ENCODE measurements at regions not wholly inside any gene's neighbourhood (a gene's known extent, or its start where the extent isn't known, plus 50 kb on each side); places are given as distances from the start of the nearest gene placed in this dataset.
"Not testable (repeated sequence)": the region's sequence is repeated elsewhere in the genome, so short reads cannot be mapped to it uniquely, and the experiment has no call there.

GRCh38 chr2:235105821-235106359, 154.1 kb downstream of the SH3BP4 start:
- no peak for DNase-seq (ENCODE audit: low read depth, low spot score)

GRCh38 chr2:235106874-235107639, 155.2 kb downstream of the SH3BP4 start:
- peak; percentile 40 for DNase-seq (ENCODE audit: low read depth, low spot score)

GRCh38 chr2:235107640-235107951, 155.8 kb downstream of the SH3BP4 start:
- DNase-seq (ENCODE audit: low read depth, low spot score) = no peak

GRCh38 chr2:235109561-235109960, 157.7 kb downstream of the SH3BP4 start:
- DNase-seq (ENCODE audit: low read depth, low spot score) = not testable (repeated sequence)

DNA sequence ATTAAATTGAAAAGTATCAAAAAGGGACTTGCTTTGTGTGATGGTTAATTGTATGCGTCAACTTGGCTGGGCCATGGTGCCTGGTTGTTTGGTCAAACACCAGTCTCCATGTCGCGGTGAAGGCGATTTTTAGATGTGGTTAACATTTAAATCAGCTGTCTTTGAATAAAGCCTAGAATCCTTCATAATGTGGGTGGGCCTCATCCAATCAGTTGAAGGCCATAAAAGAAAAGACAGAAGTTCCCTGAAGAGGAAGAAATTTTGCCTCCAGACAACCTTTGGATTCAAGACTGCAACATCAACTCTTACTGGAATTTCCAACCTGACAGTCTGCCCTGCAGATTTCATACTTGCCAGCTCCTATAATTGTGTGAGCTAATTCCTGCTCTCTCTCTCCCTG, 160.5 kb downstream of the SH3BP4 start:
- DNase-seq (ENCODE audit: low read depth, low spot score) = no peak

- DNase-seq (ENCODE audit: low read depth, low spot score) = peak; percentile 57
Measured at GRCh38 chr2:235113854-235114253, 162.0 kb downstream of the SH3BP4 start.

- DNase-seq (ENCODE audit: low read depth, low spot score) = no peak
Measured at GRCh38 chr2:235114286-235114685, 162.5 kb downstream of the SH3BP4 start.

GRCh38 chr2:235115521-235115920, 163.7 kb downstream of the SH3BP4 start:
- DNase-seq (ENCODE audit: low read depth, low spot score) = no peak

- no peak for DNase-seq (ENCODE audit: low read depth, low spot score)
Measured at GRCh38 chr2:235116885-235117492, 165.2 kb downstream of the SH3BP4 start.

- peak; percentile 54 for DNase-seq (ENCODE audit: low read depth, low spot score)
Measured at GRCh38 chr2:235126768-235127167, 175.0 kb downstream of the SH3BP4 start.

DNA sequence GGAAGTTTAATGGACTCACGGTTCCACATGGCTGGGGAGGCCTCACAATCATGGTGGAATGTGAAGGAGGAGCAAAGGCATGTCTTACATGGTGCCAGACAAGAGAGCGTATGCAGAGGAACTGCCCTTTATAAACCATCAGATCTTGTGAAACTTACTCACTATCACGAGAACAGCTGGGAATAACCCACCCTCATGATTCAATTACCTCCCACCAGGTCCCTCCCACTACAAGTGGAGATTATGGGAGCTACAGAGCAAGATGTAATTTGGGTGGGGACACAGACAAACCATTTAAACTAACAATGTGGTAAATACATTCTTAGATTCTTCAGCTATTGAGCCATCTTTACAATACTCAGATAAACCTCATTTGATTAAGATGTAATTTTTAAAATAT, 176.1 kb downstream of the SH3BP4 start:
- DNase-seq (ENCODE audit: low read depth, low spot score) = no peak

GRCh38 chr2:235129850-235130249, 178.0 kb downstream of the SH3BP4 start:
- DNase-seq (ENCODE audit: low read depth, low spot score) = no peak

DNA sequence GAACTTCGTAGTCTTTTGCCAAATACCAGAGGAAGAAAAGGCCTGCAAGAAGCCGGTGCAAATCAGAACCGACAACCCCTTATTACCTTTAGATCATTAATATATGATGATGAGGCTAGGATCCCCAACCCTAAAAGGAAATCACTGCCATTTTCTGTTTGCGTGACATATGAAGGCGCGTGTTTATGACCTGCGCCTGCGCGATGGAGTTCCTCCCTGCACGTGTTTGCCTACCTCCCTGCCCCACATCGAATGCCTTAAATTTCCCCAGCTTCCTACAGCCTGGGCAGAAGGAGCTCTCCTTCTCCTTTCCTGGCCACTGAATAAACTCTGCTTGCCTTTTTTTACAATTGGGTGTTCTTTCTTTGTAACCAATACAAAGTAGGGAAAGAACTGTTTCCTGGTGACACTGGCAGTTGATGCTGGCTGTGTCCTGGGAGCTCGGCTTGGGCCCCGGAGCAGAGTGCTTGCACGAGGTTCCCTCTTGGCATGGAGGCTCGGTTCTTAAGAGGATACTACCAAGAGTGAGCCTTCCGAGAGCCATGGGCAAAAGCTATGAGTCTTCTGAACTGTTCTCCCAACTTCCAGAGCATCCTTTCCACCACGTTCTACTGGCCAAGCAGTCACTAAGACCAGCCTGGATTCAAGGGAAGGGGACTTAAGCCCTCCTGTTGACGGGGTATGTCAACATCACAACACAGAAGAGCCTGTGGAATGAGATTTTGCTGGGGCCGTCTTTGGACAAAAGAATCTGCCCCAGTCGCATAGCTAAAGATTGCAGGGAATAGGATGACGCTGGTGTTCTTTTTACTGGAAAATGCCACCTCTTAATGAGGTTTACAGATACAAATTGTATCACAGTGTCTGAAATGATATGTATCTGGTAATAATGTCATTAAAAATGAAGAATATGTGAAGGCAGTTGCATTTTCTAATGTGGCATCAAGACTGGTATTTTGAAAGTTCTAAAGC, 179.8 kb downstream of the SH3BP4 start:
- DNase-seq (ENCODE audit: low read depth, low spot score) = no peak

- no peak for DNase-seq (ENCODE audit: low read depth, low spot score)
Measured at GRCh38 chr2:235132651-235133050, 180.8 kb downstream of the SH3BP4 start.

GRCh38 chr2:235133837-235134236, 182.0 kb downstream of the SH3BP4 start:
- DNase-seq (ENCODE audit: low read depth, low spot score) = no peak

DNA sequence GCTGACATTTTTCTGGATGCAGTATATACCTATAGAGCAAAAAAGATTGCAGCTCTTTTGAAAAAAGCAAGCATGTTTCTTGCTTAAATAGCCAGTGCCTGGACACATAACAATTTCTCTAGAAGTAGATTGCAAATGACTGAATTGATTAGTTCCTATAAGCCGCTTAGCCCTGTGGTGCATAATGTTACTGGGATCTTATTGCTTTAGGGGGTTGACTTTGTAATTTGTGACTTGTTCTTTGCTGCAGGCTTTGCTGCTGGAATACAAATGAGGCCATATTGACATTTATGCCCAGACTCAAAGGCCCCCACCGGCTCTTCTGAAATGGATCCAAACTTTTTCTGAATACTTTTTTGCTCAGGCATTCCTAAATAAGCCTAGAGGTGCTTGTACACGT, 182.6 kb downstream of the SH3BP4 start:
- no peak for DNase-seq (ENCODE audit: low read depth, low spot score)

- DNase-seq (ENCODE audit: low read depth, low spot score) = no peak
Measured at GRCh38 chr2:235135195-235135965, 183.6 kb downstream of the SH3BP4 start.

DNA sequence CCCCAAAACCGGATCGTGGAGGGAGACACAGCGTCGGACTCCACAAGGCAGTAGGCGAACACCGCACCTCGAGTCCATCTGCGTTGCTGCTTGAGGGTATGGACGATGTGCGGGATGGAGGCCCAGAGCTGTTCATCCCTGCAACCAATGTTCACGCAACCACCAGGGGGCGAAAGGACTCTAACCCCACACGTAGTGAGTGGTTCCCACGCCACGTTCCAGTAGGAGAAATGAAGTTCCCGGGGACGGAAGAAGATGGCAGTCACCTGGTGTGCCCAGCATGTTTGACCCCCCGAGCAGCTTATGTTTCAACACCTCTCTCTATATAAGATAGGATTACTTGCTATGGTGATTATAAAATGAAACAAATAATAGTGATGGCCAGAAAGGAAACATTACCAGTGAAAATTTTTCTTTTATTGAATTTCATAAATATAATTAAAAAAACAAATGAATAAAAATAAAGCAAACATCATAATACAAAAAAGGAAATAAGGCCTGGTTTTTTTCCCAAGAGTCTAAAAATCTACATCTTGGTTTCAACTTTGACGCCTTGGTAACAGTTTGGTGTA, 184.3 kb downstream of the SH3BP4 start:
- peak; percentile 47 for DNase-seq (ENCODE audit: low read depth, low spot score)

DNA sequence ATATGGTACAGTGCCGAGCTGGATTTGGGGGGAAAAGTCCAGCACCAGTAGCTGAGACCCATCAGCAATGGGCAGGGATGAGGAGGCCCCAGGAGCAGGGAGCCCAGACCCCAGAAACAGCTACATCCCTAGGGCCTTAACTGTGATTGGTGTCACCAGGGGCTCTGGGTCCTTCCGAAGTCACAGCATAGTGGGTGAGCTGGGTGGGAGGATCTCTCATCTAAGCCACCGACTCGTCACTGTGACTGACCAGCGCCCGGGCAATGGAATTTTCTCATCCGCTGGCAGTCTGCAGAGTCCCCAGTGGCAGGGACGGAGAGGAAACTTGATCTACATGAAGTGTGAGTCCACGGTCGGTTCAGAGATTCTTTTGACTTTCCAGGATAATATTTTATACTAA, 186.5 kb downstream of the SH3BP4 start:
- no peak for DNase-seq (ENCODE audit: low read depth, low spot score)

DNA sequence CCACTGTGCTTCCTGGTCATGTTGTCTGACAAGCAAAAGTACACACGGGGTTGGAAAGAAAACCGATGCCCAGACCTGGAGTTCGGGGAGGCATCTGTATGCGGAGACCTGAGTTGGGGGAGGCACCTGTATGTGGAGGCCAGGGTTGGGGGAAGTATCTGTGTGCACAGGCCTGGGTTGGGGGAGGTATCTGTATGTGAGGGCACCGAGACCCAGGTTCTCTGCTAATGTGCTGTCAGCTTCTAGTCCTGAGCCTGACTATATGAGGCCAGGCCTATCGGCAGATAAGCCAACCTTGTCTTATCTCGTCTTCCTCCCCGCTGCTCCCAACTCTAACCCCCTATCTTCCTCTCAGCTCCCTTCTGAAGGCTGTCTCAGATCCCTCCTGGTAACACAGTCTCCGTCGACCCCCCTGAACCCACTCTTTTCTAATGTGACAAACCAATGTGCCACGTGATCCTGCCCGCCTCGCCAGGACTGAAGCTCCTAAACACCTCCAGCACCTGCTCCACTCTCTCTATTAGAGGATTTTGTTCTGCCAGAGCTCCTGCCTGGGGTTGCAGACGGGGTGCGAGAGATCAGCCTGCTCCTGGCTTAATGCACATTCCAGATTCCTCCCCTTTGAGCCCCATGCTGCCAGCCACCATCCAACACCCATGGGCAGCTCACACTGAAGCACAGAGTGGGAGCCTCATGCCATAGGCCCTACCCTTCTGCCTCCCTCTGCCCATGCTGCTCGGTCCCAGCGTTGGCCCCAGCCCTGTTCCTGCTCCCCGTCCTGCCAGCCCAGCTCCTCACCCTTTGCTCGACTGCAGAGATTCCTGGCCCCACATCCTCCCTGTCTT, 188.4 kb downstream of the SH3BP4 start:
- DNase-seq (ENCODE audit: low read depth, low spot score) = no peak

Measured in iPS DF 19.7 (cell line).